ENCODE measurements at regions not wholly inside any gene's neighbourhood (a gene's known extent, or its start where the extent isn't known, plus 50 kb on each side); places are given as distances from the start of the nearest gene placed in this dataset.
"Not testable (repeated sequence)": the region's sequence is repeated elsewhere in the genome, so short reads cannot be mapped to it uniquely, and the experiment has no call there.

DNA sequence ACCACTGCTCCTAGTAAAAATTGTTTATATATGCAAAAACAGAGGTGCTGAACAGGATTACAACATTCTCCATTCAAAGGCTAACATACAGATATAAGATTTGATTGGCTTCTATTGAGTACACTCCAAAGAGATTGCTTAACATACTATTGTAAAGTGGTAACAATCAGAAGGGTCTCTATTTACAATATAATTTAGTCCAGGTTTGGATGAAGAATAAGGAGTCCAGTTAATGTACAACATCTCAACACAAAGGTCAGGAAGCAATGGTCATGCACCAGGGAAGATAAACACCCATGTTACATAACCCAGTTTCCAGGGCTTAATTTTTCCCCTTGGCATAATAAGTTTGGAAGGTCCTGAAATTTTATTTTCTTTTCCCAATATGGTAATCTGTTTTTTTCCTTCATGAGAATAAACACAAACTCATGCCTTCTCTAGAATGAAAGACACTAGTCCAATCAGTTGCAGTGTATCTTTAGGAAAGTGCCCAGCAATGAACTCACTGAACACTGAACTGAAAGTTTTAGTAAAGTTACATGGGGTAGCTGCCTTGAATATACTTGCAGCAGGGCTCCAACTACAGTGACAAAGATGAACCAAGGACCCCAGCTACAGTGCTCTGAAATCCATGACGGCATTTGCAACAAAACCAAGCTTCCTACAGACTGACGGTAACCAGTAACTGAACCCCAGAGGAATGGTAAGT lies 255.3 kb upstream of the GJE1 start:
- no peak for DNase-seq

DNA sequence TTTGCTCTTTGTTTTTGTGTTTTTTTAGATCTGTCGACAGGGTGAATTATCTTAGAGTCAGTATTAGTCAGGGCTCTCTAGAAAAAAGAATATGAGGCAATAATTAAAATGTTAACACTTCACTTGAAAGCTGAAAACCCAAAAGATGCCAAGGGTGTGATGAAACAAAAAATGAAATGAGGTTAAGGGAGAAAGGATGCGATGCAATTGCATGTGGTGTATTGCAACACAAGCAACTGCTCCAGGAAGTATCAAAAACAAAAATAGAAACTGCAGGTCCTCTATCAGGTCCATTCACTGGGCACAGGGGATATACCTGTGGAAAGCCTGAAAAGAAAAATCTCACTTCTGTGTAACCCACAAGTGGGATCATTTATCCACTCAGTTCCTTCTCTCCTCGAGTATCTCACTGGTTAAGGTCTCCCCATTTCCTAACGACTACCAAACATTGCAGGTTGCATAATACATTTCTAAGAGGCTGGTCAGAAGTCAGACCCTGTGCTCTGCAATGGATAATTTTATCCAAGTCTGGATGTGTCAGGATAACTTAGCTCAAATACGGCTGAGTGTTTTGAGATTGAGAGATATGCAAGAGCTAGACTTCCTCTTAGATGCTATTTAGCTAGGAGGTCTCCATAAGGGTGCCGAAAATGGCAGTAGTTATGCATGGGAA lies 257.7 kb upstream of the GJE1 start:
- no peak for DNase-seq

DNA sequence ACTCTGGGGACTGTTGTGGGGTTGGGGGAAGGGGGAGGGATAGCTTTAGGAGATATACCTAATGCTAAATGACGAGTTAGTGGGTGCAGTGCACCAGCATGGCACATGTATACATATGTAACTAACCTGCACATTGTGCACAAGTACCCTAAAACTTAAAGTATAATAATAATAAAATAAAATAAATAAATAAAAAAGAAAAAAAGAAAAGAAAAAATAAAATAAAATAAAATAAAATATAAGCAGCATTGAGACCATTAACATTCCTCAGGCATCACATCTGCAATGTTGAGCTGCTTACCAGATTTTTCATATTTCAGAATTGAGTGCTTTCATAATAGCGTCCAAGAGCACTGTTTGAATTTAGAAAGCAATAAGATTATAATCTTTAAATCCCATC lies 263.2 kb upstream of the GJE1 start:
- DNase-seq: not testable (repeated sequence)

DNA sequence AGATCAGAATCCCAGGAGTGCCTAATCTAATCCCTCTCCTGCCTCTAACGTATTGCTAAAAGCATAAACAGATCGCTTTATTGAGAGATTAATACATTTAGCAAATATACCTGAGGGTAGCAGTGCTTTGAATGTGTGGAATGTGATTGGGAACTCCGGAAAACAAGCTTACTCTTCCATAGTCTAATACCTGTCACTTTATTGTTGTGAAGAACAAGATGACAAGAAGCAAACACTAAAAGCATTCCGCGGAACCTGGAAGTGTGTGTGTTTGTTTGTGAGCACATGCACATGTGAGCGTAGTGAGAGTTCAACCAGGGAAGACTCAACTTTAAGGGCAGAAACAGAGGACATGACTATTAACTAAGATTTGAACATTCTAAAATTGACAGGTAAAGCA lies 265.0 kb upstream of the GJE1 start:
- no peak for DNase-seq

DNA sequence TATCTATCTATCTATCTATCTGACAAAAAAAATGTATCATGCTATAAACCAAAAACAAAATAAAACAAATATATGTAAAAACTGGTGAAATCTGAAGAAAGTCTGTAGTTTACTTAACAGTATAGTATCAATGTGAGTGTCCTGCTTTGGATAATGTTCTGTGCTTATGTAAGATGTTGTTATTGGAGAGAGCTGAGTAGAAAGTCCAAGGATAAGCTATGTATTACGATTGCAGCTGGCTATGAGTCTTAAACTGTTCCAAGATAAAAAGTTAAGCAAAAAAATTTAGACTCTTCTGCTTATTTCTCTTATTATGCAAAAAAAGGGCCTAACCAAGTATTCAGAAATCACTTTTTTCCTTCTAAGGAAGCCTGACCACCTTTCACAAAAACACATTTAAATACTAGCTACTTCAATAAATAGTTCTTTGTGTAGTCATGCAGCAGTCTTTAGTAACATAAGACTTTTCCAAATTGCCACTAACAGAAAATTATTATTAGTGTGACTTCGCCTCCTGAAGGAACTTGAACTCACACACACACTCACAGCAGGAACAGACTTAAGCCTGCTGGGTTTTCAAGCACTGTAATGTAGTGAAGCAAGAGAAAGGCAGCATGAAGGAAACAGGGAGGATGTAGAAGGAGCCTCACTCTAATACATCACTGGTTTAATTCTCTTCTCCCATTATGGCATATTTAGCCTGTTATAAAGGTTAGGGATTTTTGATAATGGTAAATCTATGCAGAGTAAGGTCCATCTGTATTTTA lies 265.8 kb upstream of the GJE1 start:
- no peak for DNase-seq

DNA sequence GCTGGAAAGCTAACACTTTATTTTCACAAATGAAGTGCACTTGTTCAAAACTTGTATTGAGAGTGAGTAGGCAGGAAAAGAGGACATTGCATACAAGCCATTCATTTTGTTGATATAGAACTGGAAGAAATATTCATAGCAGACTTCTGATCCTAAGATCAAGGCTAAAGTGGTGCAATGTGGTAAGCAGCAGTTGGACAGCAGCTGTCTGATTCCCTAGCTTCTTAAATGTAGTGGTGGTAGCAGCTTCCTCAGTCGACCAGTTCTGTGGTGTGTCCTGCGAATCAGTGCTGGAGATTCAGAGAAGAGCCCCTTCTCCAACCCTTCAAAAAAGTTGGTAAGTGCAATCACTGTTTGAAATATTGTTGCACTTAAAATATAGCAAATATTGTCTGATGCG lies 281.7 kb upstream of the GJE1 start:
- no peak for DNase-seq

DNA sequence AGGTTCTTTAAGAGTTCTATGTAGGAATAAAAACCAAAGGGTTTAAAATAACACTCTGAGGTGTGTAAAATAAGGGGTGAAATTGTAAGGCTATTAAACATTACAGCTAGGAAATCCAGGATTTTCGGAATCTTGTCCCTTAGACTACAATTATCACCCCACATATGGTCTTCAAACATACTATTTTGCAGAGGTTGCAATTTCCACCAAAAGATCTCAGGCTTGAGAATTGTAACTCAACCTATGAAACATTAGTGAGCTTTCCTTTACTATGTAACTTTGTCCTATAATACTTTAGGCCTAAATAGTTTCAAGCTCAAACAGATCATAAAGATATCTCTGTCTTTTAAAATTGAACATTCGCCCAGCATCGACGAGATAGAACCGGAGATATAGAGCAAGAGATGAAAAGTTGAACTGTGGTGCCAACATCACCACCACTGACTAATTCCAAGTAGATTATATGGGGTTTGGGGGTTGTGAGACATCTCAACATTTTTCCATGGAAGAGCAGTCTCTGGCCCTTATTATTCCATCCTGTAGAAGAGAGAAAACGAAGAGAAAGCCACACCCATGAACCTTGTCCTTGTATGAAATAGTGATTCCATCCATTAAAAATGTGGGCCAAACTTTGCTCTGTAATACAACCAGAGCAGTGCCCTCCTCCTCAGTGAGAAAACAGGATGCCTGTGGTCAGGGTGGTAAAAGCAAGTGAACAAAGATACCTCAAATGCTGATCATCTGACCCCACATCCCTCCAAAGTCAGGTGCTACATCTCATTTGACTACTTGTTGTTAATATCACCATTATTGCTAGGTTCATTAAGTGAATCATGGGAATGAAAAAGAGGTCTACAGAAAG lies 284.5 kb upstream of the GJE1 start:
- no peak for DNase-seq

DNA sequence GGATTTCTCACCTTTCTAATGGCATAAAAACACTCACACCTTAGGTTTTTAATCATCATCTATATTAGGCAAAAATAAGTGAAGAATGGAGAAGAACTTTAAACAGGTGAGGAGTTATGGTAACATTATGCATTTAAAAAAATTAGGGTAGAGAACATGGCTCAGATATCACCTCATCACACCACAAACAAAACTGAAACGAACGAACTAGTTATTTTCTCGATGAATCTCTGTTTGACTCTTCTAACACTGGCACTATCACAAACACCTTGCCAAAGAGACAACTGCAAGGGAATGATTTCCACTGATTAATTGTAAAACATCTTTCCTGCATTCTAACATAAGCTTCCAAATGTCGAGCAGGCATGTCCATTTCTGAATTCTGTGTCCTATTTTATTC lies 286.1 kb upstream of the GJE1 start:
- DNase-seq: no peak

DNA sequence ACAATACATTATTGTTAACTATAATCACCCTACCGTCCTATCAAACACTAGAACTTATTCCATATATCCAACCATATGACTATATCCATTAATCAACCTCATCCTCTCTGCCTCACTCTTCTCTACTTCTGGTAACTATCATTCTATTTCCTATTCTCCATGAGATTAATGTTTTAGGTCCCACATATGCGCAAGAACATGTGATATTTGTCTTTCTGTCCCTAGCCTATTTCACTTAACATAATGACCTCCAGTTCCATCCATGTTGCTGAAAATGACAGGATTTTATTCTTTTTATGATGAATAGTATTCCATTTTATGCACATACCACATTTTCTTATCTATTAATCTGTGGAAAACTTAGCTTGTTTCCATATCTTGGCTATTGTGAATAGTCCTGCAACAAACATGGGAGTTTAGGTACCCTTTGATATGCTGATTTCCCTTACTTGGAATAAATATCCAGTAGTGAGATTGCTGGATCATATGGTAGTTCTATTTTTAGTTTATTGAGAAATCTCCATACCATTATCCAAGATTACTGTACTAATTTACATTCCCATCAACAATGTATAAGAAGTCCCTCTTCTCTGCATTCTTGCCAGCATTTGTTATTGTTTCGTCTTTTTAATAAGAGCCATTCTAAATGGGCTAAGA lies 289.4 kb upstream of the GJE1 start:
- DNase-seq: no peak

DNA sequence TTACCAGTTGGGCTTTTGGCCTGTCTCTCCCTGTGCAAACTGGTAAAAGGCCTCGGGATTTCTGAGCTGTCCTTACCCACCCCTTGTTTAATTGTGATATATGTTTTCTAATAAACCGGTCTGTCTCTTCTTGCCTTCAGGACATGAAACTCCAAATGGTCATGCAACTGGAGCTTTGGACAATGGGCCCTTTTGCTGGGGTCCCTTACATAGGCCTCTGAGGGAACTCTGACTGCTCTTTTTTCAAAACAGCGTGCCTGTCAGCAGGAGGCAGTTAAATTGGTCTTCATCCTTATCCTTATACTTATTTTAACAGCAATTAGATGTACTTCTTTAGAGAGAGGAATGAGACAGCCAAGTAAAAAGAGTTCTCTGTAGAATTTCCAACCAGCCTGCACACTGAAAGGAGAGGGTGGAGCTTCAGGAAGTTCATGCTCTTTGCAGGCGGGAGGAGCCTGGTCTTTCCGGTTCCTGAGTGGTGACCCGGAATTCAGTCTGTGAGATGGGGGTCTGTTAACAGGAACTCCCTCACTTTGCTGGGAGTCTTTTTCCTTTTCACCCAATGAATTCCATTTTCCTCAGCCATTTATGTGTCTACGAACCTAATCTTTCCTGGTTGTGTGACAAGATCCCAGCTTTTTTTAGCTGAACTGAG lies 299.6 kb upstream of the GJE1 start:
- DNase-seq: no peak

DNA sequence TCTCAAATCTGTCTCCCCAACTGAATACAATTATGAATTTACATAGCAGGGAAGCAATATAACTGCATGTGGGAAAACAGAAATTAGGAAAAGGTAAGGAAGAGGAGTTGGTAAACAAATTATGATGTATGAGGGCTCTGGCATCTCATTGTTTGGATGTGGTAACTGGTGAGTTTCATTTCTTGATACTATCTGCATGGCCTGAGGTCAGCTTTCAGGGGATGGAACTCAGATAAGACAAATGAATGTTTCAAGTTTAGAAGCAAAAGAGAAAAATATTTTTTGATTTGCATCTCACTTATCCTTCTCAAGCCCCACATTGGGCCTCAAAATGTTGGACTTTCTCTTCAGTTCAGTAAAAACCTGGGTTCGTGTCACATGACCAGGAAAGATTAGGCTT lies 302.2 kb upstream of the GJE1 start:
- DNase-seq: no peak

DNA sequence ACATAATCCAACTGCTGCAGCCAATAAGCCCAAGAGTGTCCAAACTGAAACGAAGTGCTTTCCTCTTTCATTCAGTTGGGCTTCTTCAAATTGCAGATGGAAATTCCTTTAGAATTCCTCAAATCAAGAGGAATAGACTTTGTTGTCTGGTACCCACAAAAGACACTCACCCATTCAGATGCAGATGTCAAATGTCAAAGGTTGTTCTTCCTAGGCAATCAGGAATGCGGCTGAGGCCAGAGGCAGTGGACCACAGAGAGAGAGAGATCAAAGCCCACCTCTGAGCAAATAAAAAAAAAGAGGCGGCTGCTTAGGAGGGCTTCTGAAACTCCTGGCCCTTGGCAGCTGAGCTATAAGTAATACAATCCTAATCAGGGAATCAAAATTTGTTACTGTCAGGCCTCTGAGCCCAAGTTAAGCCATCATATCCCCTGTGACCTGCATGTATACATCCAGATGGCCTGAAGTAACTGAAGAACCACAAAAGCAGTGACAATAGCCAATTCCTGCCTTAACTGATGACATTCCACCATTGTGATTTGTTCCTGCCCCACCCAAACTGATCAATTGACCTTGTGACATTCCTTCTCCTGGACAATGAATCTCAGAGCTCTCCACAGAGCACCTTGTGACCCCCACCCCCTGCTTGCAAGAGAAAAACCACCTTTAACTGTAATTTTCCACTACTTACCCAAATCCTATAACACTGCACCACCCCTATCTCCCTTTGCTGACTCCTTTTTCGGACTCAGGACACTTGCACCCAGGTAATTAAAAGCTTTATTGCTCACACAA lies 303.0 kb upstream of the GJE1 start:
- DNase-seq: no peak

DNA sequence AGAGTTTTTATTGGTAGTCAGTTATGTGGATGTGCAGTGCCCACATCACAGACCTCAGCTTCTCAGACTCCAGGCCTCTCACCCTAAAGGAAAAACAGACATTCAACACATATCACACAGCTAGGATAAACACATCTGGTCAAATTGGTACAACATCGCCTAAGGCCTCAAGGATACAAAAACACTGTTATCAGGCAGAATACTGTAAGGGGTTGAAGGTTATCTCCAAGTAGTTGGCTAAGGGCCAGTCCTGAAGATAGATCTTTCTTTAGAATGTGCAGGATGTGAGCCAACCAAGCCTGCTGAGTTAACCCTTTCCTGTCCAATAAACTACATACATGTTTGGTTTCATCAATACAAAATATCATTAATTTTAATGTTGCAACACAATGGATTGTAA lies 308.4 kb upstream of the GJE1 start:
- no peak for DNase-seq

DNA sequence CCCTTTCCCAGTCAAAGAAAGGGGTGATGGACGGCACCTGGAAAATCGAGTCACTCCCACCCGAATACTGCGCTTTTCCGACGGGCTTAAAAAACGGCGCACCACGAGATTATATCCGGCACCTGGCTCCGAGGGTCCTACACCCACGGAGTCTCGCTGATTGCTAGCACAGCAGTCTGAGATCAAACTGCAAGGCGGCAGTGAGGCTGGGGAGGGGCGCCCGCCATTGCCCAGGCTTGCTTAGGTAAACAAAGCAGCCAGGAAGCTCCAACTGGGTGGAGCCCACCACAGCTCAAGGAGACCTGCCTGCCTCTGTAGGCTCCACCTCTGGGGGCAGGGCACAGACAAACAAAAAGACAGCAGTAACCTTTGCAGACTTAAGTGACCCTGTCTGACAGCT lies 317.7 kb upstream of the GJE1 start:
- not testable (repeated sequence) for DNase-seq

DNA sequence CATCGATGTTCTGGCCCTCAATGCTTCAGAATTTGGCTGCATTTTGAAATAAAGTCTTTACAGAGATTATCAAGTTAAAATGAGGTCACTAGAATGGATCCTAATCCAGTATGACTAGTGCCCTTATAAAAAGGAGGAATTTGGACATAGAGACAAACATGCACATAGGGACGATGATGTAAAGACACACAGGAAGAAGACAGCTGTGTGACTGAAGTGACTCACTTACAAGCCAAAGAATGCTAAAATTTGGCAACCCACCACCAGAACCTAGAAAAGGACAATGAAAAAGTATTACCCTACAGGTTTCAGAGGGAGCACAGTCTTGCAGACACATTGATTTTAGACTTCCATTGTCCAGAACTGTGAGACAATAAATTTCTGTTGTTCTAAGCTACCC lies 322.8 kb upstream of the GJE1 start:
- no peak for DNase-seq

DNA sequence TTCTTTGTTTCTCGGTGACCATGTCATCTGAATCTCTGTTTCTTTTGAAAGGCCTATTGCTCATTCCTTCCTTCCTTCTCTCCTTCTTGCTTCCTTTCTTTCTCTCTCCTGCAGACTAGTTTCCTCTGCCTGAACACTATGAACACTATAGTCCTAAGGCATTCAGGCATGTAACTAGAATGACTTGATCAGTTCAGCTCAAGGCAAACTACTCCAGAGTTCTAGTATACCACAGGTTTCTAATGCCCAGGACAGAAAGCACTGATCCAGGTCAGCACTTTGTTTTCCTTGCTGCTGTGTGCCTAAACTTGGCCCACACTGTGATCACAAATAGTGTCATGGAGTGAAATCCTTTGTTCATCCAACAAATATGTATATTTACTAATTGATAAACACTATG lies 324.1 kb upstream of the GJE1 start:
- no peak for DNase-seq

DNA sequence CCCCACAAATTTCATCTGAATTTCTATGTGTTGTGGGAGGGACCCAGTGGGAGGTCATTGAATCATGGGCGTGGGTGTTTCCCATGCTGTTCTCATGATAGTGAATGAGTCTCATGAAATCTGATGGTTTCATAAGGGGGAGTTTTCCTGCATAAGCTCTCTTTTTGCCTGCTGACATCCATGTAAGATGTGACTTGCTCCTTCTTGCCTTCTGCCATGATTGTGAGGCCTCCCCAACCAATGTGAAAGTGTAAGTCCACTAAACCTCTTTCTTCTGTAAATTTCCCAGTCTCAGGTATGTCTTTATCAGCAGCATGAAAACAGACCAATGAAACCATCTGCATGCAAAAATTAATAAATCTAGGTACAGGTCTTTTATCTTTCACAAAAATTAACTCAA lies 331.8 kb upstream of the GJE1 start:
- DNase-seq: not testable (repeated sequence)

DNA sequence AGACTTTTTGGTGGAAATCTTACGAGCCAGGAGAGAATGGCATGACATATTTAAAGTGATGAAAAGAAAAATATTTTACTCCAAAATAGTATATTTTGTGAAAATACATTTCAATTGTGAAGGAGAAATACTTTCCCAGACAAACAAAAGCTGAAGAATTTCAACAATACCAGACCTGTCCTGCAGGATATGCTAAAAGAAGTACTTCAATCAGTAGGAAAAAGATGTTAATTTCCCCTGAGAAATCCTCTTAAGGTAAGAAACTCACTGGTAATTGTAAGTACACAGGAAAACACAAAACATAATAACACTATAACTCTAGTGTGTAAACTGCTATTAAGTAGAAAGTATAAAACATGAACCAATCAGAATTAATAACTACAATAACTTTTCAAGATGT lies 341.8 kb upstream of the GJE1 start:
- DNase-seq: no peak

DNA sequence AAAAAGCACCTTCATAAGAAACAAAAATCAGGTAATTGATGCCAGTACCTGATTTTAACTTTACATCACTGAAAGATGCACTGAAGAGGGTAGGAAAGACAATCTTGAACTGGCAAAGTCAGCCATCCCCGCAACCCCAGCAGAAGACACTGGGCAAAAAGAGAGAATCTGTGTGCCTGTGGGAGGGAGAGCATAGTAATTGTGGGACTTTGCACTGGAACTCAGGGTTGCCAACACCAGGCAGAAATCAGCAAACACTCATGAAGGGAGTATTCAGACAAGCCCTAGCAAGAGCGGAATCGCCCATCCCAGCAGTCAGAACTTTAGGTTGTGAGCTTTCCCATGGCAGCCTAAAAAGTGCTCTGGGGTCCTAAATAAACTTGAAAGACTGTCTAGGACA lies 344.6 kb upstream of the GJE1 start:
- DNase-seq: no peak

DNA sequence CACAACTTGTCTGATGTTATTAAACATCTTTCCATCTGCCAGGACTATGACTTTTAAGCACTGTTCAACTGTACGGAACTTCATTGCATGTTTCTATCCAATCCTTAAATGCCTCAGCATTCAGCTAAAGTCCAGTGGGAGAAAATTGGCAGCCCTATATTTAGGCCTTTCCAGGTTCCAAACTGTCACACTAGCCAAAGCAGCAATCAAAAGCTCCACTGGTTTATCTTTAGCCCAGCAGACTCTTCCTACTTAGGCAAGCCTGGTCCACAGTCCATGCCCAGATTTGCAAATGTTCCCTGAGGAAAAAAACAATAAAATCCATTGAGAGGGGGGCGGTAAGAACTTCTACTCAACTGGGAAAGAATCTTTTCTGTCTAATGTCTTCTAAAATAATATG lies 349.1 kb upstream of the GJE1 start:
- DNase-seq: no peak

DNA sequence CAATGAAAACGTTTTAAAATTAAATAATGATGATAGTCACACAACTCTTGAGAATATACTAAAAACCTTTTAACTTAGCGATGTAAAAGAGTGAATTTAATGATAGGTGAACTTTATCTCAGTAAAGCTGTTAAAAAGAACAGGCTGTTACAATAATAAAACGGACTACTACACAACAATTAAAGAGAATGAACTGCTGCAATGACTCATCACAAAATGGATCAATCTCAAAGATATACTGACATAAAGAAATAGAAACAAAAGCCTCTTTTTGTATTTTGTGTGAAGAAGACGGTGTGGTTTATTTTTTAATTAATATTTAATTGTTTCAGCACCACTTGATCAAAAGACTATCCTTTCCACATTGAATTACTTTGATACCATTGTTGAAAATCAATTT lies 352.4 kb upstream of the GJE1 start:
- no peak for DNase-seq

Measured in RPMI8226 (cell line).